ENCODE measurements at regions not wholly inside any gene's neighbourhood (a gene's known extent, or its start where the extent isn't known, plus 50 kb on each side); places are given as distances from the start of the nearest gene placed in this dataset.

DNA sequence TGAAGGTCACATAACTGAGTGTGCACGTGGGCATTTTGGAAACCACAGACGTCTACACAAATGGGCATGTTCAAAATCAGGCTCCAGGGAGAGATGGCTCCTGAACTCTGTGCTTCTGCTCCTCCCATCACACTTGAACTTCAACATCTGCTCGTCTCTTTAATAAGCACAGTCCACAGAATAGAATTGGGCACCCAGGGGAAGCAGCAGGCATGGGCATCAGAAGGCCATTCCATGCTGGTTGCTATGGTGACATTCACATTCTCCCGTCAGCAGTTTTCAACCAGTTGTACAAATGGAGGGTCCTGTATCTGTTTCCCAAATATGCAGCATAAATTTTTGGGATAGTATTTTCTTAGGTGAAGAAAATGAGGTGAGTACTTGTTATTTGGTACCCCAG lies 183.7 kb upstream of the COPS8 start:
- DNase-seq (ENCODE audit: low spot score) (no peak), ATAC-seq (no peak)
- CTCF ChIA-PET = no interaction called here
- TF ChIP-seq, protein P1, sequence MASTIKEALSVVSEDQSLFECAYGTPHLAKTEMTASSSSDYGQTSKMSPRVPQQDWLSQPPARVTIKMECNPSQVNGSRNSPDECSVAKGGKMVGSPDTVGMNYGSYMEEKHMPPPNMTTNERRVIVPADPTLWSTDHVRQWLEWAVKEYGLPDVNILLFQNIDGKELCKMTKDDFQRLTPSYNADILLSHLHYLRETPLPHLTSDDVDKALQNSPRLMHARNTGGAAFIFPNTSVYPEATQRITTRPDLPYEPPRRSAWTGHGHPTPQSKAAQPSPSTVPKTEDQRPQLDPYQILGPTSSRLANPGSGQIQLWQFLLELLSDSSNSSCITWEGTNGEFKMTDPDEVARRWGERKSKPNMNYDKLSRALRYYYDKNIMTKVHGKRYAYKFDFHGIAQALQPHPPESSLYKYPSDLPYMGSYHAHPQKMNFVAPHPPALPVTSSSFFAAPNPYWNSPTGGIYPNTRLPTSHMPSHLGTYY (CRISPR knock-in tag; IDR thresholded peaks at IDR 0.05) = no peak
- TF ChIP-seq GRHL2 (CRISPR knock-in tag; IDR thresholded peaks at IDR 0.05; ENCODE audit: insufficient replicate concordance, severe bottlenecking) (no peak), ZNF138 (CRISPR knock-in tag; conservative IDR thresholded peaks at IDR 0.05) (no peak), EMX1 (CRISPR knock-in tag; IDR thresholded peaks at IDR 0.05) (no peak), ZNF219 (CRISPR knock-in tag; IDR thresholded peaks at IDR 0.05; ENCODE audit: borderline replicate concordance) (no peak)
- TF ChIP-seq, protein P2, sequence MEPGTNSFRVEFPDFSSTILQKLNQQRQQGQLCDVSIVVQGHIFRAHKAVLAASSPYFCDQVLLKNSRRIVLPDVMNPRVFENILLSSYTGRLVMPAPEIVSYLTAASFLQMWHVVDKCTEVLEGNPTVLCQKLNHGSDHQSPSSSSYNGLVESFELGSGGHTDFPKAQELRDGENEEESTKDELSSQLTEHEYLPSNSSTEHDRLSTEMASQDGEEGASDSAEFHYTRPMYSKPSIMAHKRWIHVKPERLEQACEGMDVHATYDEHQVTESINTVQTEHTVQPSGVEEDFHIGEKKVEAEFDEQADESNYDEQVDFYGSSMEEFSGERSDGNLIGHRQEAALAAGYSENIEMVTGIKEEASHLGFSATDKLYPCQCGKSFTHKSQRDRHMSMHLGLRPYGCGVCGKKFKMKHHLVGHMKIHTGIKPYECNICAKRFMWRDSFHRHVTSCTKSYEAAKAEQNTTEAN (CRISPR knock-in tag; IDR thresholded peaks at IDR 0.05) = no peak
- TF ChIP-seq, protein P3, sequence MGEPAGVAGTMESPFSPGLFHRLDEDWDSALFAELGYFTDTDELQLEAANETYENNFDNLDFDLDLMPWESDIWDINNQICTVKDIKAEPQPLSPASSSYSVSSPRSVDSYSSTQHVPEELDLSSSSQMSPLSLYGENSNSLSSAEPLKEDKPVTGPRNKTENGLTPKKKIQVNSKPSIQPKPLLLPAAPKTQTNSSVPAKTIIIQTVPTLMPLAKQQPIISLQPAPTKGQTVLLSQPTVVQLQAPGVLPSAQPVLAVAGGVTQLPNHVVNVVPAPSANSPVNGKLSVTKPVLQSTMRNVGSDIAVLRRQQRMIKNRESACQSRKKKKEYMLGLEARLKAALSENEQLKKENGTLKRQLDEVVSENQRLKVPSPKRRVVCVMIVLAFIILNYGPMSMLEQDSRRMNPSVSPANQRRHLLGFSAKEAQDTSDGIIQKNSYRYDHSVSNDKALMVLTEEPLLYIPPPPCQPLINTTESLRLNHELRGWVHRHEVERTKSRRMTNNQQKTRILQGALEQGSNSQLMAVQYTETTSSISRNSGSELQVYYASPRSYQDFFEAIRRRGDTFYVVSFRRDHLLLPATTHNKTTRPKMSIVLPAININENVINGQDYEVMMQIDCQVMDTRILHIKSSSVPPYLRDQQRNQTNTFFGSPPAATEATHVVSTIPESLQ (CRISPR knock-in tag; IDR thresholded peaks at IDR 0.05) = no peak
- no peak overlapping the region for H3K4me3 Mint-ChIP-seq
- no peak overlapping the region for H3K27ac Mint-ChIP-seq
- POLR2A ChIA-PET = no interaction called here
- no peaks in the 10 kb centered on the region for H3K36me3 Mint-ChIP-seq
- no peaks in the 10 kb centered on the region; the same call in 1 of the 2 replicates for H3K27me3 Mint-ChIP-seq (ENCODE audit: low read depth)
- peaks cover 5% of the 10 kb centered on the region; the same call in 1 of the 2 replicates for H3K9me3 Mint-ChIP-seq
- peaks cover 4% of the 10 kb centered on the region; the same call in 1 of the 2 replicates for H3K4me1 Mint-ChIP-seq

DNA sequence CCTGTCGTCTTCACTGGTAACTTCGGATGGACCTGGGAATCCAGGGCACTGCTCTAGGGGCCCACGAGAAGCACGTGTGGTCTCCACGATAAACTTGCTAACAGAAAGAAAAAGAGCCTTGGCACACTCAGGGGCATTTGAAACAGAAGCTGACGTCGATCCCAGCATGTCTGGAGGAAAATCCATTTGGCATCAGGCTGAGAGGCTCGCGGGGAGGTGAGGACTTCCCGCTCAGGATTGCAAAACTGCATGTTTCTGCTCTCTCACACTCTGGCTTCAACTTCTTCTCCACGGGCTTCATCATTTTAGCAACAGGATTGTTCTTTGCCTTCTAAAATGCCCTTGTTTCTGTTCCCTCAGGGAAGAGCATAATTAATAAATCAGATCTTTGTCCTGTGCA lies 181.7 kb upstream of the COPS8 start:
- POLR2A ChIA-PET = no interaction called here
- Mint-ChIP-seq H3K4me1 (peaks cover 6% of the 10 kb centered on the region; the same call in 1 of the 2 replicates), H3K27me3 (ENCODE audit: low read depth) (no peaks in the 10 kb centered on the region; the same call in 1 of the 2 replicates), H3K27ac (no peak overlapping the region), H3K4me3 (no peak overlapping the region), H3K9me3 (no peaks in the 10 kb centered on the region), H3K36me3 (no peaks in the 10 kb centered on the region)
- ATAC-seq = no peak
- DNase-seq (ENCODE audit: low spot score) = no peak
- no peak for TF ChIP-seq ZNF423 (CRISPR knock-in tag; IDR thresholded peaks at IDR 0.05)
- TF ChIP-seq, protein P4, sequence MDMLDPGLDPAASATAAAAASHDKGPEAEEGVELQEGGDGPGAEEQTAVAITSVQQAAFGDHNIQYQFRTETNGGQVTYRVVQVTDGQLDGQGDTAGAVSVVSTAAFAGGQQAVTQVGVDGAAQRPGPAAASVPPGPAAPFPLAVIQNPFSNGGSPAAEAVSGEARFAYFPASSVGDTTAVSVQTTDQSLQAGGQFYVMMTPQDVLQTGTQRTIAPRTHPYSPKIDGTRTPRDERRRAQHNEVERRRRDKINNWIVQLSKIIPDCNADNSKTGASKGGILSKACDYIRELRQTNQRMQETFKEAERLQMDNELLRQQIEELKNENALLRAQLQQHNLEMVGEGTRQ (CRISPR knock-in tag; IDR thresholded peaks at IDR 0.05) = no peak
- TF ChIP-seq HMGA2 (CRISPR knock-in tag; IDR thresholded peaks at IDR 0.05) = no peak
- no peak for TF ChIP-seq JAZF1 (CRISPR knock-in tag; IDR thresholded peaks at IDR 0.05)
- no peak for TF ChIP-seq ELF4 (CRISPR knock-in tag; IDR thresholded peaks at IDR 0.05; ENCODE audit: low read depth)
- TF ChIP-seq MXD4 (CRISPR knock-in tag; IDR thresholded peaks at IDR 0.05; ENCODE audit: borderline replicate concordance) = no peak
- TF ChIP-seq, protein P5, sequence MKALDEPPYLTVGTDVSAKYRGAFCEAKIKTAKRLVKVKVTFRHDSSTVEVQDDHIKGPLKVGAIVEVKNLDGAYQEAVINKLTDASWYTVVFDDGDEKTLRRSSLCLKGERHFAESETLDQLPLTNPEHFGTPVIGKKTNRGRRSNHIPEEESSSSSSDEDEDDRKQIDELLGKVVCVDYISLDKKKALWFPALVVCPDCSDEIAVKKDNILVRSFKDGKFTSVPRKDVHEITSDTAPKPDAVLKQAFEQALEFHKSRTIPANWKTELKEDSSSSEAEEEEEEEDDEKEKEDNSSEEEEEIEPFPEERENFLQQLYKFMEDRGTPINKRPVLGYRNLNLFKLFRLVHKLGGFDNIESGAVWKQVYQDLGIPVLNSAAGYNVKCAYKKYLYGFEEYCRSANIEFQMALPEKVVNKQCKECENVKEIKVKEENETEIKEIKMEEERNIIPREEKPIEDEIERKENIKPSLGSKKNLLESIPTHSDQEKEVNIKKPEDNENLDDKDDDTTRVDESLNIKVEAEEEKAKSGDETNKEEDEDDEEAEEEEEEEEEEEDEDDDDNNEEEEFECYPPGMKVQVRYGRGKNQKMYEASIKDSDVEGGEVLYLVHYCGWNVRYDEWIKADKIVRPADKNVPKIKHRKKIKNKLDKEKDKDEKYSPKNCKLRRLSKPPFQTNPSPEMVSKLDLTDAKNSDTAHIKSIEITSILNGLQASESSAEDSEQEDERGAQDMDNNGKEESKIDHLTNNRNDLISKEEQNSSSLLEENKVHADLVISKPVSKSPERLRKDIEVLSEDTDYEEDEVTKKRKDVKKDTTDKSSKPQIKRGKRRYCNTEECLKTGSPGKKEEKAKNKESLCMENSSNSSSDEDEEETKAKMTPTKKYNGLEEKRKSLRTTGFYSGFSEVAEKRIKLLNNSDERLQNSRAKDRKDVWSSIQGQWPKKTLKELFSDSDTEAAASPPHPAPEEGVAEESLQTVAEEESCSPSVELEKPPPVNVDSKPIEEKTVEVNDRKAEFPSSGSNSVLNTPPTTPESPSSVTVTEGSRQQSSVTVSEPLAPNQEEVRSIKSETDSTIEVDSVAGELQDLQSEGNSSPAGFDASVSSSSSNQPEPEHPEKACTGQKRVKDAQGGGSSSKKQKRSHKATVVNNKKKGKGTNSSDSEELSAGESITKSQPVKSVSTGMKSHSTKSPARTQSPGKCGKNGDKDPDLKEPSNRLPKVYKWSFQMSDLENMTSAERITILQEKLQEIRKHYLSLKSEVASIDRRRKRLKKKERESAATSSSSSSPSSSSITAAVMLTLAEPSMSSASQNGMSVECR (CRISPR knock-in tag; IDR thresholded peaks at IDR 0.05; ENCODE audit: borderline replicate concordance) = no peak
- no peak for TF ChIP-seq SMAD4 (CRISPR knock-in tag; IDR thresholded peaks at IDR 0.05)
- TF ChIP-seq NFATC4 (CRISPR knock-in tag; IDR thresholded peaks at IDR 0.05) = no peak
- TF ChIP-seq CREB1 (CRISPR knock-in tag; IDR thresholded peaks at IDR 0.05) = no peak
- TF ChIP-seq, protein P6, sequence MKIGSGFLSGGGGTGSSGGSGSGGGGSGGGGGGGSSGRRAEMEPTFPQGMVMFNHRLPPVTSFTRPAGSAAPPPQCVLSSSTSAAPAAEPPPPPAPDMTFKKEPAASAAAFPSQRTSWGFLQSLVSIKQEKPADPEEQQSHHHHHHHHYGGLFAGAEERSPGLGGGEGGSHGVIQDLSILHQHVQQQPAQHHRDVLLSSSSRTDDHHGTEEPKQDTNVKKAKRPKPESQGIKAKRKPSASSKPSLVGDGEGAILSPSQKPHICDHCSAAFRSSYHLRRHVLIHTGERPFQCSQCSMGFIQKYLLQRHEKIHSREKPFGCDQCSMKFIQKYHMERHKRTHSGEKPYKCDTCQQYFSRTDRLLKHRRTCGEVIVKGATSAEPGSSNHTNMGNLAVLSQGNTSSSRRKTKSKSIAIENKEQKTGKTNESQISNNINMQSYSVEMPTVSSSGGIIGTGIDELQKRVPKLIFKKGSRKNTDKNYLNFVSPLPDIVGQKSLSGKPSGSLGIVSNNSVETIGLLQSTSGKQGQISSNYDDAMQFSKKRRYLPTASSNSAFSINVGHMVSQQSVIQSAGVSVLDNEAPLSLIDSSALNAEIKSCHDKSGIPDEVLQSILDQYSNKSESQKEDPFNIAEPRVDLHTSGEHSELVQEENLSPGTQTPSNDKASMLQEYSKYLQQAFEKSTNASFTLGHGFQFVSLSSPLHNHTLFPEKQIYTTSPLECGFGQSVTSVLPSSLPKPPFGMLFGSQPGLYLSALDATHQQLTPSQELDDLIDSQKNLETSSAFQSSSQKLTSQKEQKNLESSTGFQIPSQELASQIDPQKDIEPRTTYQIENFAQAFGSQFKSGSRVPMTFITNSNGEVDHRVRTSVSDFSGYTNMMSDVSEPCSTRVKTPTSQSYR (CRISPR knock-in tag; IDR thresholded peaks at IDR 0.05) = no peak
- TF ChIP-seq, protein P7, sequence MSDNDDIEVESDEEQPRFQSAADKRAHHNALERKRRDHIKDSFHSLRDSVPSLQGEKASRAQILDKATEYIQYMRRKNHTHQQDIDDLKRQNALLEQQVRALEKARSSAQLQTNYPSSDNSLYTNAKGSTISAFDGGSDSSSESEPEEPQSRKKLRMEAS (CRISPR knock-in tag; IDR thresholded peaks at IDR 0.05) = no peak
- TF ChIP-seq, protein P8, sequence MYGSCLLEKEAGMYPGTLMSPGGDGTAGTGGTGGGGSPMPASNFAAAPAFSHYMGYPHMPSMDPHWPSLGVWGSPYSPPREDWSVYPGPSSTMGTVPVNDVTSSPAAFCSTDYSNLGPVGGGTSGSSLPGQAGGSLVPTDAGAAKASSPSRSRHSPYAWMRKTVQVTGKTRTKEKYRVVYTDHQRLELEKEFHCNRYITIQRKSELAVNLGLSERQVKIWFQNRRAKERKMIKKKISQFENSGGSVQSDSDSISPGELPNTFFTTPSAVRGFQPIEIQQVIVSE (CRISPR knock-in tag; IDR thresholded peaks at IDR 0.05; ENCODE audit: borderline replicate concordance) = no peak
- CTCF ChIA-PET = no interaction called here
